Left ventricle myocardium superior (tissue), 1 donor: ENCODE measurements at regions not wholly inside any gene's neighbourhood (a gene's known extent, or its start where the extent isn't known, plus 50 kb on each side); places are given as distances from the start of the nearest gene placed in this dataset.

Experiments
- ATAC-seq: fragments of 200-7000 bp; cut with Tn5 transposase; one replicate; pipeline ENCODE4 v1.9.1; 2020; ENCODE audit warnings: mild to moderate bottlenecking, moderate library complexity
- DNase-seq: peaks from one replicate; pipeline ENCODE4 v3.0.0-alpha.2; 2020
- intact Hi-C: fragments of 100-400 bp; cut with micrococcal nuclease; formaldehyde crosslinking; loops from one replicate; pipeline ENCODE4 v1.11.0; 2022
- donor health status: DM: no; HTN: yes; CAD: no; lungs with severe emphysema.

GRCh38 chr18:29191263-29191662 lies 1014.3 kb upstream of the CDH2 start:
- ATAC-seq (no peak), DNase-seq (no peak)
- intact Hi-C loops = no loop called here

- intact Hi-C loops = no loop called here
- no peak for ATAC-seq
Observed at GRCh38 chr18:29188760-29189159, 1011.8 kb upstream of the CDH2 start.

GRCh38 chr18:29185801-29186200 lies 1008.9 kb upstream of the CDH2 start:
- intact Hi-C loops = no loop called here
- DNase-seq (no peak), ATAC-seq (no peak)

More at GRCh38 chr18:29188760-29189159, 1011.8 kb upstream of the CDH2 start:
- no peak for DNase-seq

- intact Hi-C loops = no loop called here
- no peak for ATAC-seq
- DNase-seq = no peak
Observed at GRCh38 chr18:29184654-29185053, 1007.7 kb upstream of the CDH2 start.

- ATAC-seq (peak; percentile 88), DNase-seq (no peak)
- intact Hi-C loops = no loop called here
Observed at GRCh38 chr18:29181151-29181901, 1004.4 kb upstream of the CDH2 start.

- DNase-seq (no peak), ATAC-seq (no peak)
- intact Hi-C loops = loop anchor here (10.0 kb wide), 1 partner anchor 82 kb away; no protein-coding TSS in a partner anchor
Observed at GRCh38 chr18:29176681-29177080, 999.8 kb upstream of the CDH2 start.

- intact Hi-C loops = loop anchor here (10.0 kb wide), 1 partner anchor 80 kb away; no protein-coding TSS in a partner anchor
- DNase-seq (no peak), ATAC-seq (no peak)
Observed at GRCh38 chr18:29174891-29175290, 998.0 kb upstream of the CDH2 start.

GRCh38 chr18:29172756-29173067 lies 995.8 kb upstream of the CDH2 start:
- DNase-seq (no peak), ATAC-seq (no peak)
- intact Hi-C loops = loop anchor here (10.0 kb wide), 1 partner anchor 78 kb away; no protein-coding TSS in a partner anchor

GRCh38 chr18:29171892-29172755 lies 995.2 kb upstream of the CDH2 start:
- ATAC-seq = no peak
- DNase-seq = no peak
- intact Hi-C loops = loop anchor here (10.0 kb wide), 1 partner anchor 77 kb away; no protein-coding TSS in a partner anchor

- intact Hi-C loops = no loop called here
- no peak for ATAC-seq
- DNase-seq = no peak
Observed at GRCh38 chr18:29169599-29169998, 992.7 kb upstream of the CDH2 start.

GRCh38 chr18:29164993-29165599 lies 988.2 kb upstream of the CDH2 start:
- peak; percentile 52 for ATAC-seq
- DNase-seq = no peak
- intact Hi-C loops = no loop called here

- DNase-seq (no peak), ATAC-seq (peak; percentile 77)
- intact Hi-C loops = no loop called here
Observed at GRCh38 chr18:29164020-29164706, 987.2 kb upstream of the CDH2 start.

- intact Hi-C loops = no loop called here
- ATAC-seq (no peak), DNase-seq (no peak)
Observed at GRCh38 chr18:29163596-29163995, 986.7 kb upstream of the CDH2 start.

GRCh38 chr18:29161429-29161828 lies 984.5 kb upstream of the CDH2 start:
- DNase-seq = no peak
- no peak for ATAC-seq
- intact Hi-C loops = no loop called here

- intact Hi-C loops = no loop called here
Observed at GRCh38 chr18:29160170-29160569, 983.2 kb upstream of the CDH2 start.

GRCh38 chr18:29157905-29158304 lies 981.0 kb upstream of the CDH2 start:
- intact Hi-C loops = loop anchor here (10.0 kb wide), 1 partner anchor 53 kb away; no protein-coding TSS in a partner anchor
- ATAC-seq = no peak
- no peak for DNase-seq

More at GRCh38 chr18:29160170-29160569, 983.2 kb upstream of the CDH2 start:
- ATAC-seq (no peak), DNase-seq (no peak)

GRCh38 chr18:29157057-29157780 lies 980.3 kb upstream of the CDH2 start:
- intact Hi-C loops = loop anchor here (10.0 kb wide), 1 partner anchor 52 kb away; no protein-coding TSS in a partner anchor
- no peak for DNase-seq
- ATAC-seq = no peak

- DNase-seq (no peak), ATAC-seq (no peak)
- intact Hi-C loops = loop anchor here (10.0 kb wide), 1 partner anchor 52 kb away; no protein-coding TSS in a partner anchor
Observed at GRCh38 chr18:29156531-29156930, 979.6 kb upstream of the CDH2 start.
